ENCODE measurements at regions not wholly inside any gene's neighbourhood (a gene's known extent, or its start where the extent isn't known, plus 50 kb on each side); places are given as distances from the start of the nearest gene placed in this dataset.

DNA sequence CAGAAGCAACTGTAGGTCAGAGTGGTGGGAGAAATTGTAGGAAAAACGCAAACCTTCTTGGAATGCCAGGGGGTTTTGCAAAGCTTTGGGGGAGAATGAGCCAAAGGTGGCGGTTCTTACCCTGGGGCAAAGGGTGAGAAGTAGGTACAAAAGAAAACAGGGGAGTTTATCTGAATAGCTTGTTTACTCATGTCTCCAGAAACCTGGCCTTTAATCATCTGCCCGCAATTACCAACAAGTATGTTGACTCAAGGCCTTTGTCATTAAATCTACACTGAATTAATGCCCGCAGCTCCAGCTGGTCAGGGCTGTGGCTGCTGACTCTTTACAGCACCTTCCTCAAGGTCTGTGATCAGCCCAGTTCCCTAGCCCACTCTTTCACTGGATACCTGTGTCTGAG lies 320.1 kb downstream of the CBLN1 start:
- Histone ChIP-seq H3K4me1 (no peaks in the 10 kb centered on the region), H3K27me3 (no peaks in the 10 kb centered on the region), H3K36me3 (no peaks in the 10 kb centered on the region), H3K9me3 (no peaks in the 10 kb centered on the region), H3K27ac (replicated peaks in 1 of 4) (no peak overlapping the region), H3K4me3 (no peak overlapping the region)
- intact Hi-C loops (cut with DNase I), result no loop called here
- WGBS, result 93% methylated on average over 4 of the region's 4 CpGs
- TF ChIP-seq, protein P1, sequence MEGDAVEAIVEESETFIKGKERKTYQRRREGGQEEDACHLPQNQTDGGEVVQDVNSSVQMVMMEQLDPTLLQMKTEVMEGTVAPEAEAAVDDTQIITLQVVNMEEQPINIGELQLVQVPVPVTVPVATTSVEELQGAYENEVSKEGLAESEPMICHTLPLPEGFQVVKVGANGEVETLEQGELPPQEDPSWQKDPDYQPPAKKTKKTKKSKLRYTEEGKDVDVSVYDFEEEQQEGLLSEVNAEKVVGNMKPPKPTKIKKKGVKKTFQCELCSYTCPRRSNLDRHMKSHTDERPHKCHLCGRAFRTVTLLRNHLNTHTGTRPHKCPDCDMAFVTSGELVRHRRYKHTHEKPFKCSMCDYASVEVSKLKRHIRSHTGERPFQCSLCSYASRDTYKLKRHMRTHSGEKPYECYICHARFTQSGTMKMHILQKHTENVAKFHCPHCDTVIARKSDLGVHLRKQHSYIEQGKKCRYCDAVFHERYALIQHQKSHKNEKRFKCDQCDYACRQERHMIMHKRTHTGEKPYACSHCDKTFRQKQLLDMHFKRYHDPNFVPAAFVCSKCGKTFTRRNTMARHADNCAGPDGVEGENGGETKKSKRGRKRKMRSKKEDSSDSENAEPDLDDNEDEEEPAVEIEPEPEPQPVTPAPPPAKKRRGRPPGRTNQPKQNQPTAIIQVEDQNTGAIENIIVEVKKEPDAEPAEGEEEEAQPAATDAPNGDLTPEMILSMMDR (IDR thresholded peaks at IDR 0.05), result no peak
- TF ChIP-seq EP300 (IDR thresholded peaks at IDR 0.05) (no peak), POLR2A (IDR thresholded peaks at IDR 0.05; ENCODE audit: low read depth) (no peak), POLR2AphosphoS5 (IDR thresholded peaks at IDR 0.05) (no peak)
- no peak for DNase-seq (ENCODE audit: extremely low spot score)

DNA sequence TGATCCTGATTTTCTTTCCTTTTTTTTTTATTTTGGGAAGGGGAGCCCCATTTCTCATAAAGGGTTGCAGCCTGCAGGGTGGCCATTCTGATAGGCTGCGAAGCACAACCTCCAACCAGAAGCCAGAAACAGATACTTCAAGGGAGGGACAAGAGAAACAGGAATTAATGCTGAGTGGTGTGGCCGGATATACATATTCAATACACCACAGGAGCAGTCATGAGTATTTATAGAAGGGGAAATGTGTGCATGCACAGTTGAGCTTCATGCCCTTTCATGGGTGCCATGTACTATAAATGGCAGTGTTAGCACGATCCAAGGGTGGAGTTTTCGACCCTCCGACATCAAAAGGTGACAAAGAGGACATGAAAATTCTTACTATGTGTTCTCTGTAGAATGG lies 320.8 kb downstream of the CBLN1 start:
- intact Hi-C loops (cut with DNase I), result no loop called here
- no peak overlapping the region for H3K27ac ChIP-seq (replicated peaks in 1 of 4)
- no peaks in the 10 kb centered on the region for H3K9me3 ChIP-seq
- 79% methylated on average over 5 of the region's 5 CpGs for WGBS
- H3K4me1 ChIP-seq, result no peaks in the 10 kb centered on the region
- no peak overlapping the region for H3K4me3 ChIP-seq
- no peak for DNase-seq (ENCODE audit: extremely low spot score)
- no peaks in the 10 kb centered on the region for H3K36me3 ChIP-seq
- no peaks in the 10 kb centered on the region for H3K27me3 ChIP-seq
- TF ChIP-seq POLR2AphosphoS5 (IDR thresholded peaks at IDR 0.05) (no peak), EP300 (IDR thresholded peaks at IDR 0.05) (no peak), POLR2A (IDR thresholded peaks at IDR 0.05; ENCODE audit: low read depth) (no peak)
- TF ChIP-seq, protein P1 (IDR thresholded peaks at IDR 0.05), result no peak

DNA sequence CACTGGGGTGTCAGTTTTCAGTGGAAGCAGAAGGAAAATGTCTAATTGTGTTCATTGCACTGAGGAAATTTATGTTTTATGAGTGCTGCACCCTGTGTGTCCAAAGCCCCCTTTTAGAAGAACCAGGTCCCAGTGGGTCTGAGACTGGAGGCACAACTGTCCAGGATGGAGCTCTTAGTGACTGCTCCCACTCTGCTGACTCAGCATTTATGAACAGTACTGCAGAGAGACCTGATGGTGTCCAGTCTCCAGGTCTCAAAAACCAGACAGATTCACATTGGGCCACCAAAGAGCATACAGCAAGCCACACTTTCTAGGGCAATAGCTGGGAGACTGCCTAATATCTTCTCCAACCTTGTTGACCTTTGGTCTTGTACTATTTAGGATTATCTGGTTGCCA lies 321.9 kb downstream of the CBLN1 start:
- H3K4me1 ChIP-seq, result no peaks in the 10 kb centered on the region
- TF ChIP-seq POLR2AphosphoS5 (IDR thresholded peaks at IDR 0.05) (no peak), POLR2A (IDR thresholded peaks at IDR 0.05; ENCODE audit: low read depth) (no peak)
- TF ChIP-seq, protein P1 (IDR thresholded peaks at IDR 0.05), result no peak
- H3K27ac ChIP-seq (replicated peaks in 1 of 4), result no peak overlapping the region
- H3K36me3 ChIP-seq, result no peaks in the 10 kb centered on the region
- H3K27me3 ChIP-seq, result peaks cover 0 to 2% (median 0%) of the 10 kb centered on the region in 4 donors
- H3K9me3 ChIP-seq, result no peaks in the 10 kb centered on the region
- intact Hi-C loops (cut with DNase I), result no loop called here
- DNase-seq (ENCODE audit: extremely low spot score), result no peak
- H3K4me3 ChIP-seq, result no peak overlapping the region

DNA sequence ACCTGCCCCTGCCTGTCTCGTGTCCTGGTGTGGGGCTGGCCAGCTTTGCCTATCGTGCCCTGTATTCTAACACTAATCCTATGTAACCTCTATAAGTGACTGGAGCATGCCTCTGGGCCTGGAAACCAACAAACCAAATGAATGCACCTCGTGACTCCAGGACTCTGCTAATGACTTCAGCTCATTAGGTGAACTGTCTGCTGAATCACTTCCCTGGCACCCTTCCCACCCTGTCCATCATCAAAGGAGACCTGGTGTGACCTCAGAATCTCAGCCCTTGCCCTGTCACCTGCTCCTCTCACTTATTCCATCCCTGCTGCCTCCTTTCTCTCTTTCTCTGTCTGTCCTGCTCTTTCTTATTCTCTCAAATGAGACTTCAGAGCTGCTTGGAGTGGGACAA lies 322.4 kb downstream of the CBLN1 start:
- 76% methylated on average over 3 of the region's 3 CpGs for WGBS
- TF ChIP-seq EP300 (IDR thresholded peaks at IDR 0.05) (no peak), POLR2AphosphoS5 (IDR thresholded peaks at IDR 0.05) (no peak), POLR2A (IDR thresholded peaks at IDR 0.05; ENCODE audit: low read depth) (no peak)
- TF ChIP-seq, protein P1 (IDR thresholded peaks at IDR 0.05), result no peak
- H3K36me3 ChIP-seq, result no peaks in the 10 kb centered on the region
- no peak for DNase-seq (ENCODE audit: extremely low spot score)
- intact Hi-C loops (cut with DNase I), result no loop called here
- peaks cover 0 to 3% (median 0%) of the 10 kb centered on the region in 4 donors for H3K27me3 ChIP-seq
- no peaks in the 10 kb centered on the region for H3K9me3 ChIP-seq
- H3K4me3 ChIP-seq, result no peak overlapping the region
- no peaks in the 10 kb centered on the region for H3K4me1 ChIP-seq
- no peak overlapping the region for H3K27ac ChIP-seq (replicated peaks in 1 of 4)

DNA sequence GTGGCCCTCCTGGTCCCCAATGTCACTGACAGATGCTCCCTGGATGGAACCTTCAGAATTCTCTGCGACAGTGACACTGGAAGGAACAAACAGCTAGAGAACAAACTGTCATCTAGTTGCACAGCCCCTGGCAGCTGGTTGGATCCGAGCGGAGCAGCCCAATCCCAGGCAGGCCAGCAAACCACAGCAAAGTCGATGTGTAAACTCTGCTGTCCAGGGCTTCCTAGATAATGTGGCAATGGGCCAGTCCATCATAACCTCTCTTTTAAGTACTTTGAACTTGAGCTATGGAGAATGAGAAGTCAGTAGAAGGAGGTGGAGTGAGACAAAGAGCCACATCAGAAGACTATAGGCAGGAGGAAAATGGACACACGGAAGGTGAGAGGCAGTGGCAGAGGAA lies 323.0 kb downstream of the CBLN1 start:
- Histone ChIP-seq H3K4me1 (no peaks in the 10 kb centered on the region), H3K4me3 (no peak overlapping the region), H3K36me3 (no peaks in the 10 kb centered on the region), H3K9me3 (no peaks in the 10 kb centered on the region), H3K27me3 (peaks cover 0 to 3% (median 0%) of the 10 kb centered on the region in 4 donors), H3K27ac (replicated peaks in 1 of 4) (no peak overlapping the region)
- TF ChIP-seq POLR2A (IDR thresholded peaks at IDR 0.05; ENCODE audit: low read depth), result no peak
- WGBS, result 75% methylated on average over 5 of the region's 5 CpGs
- DNase-seq (ENCODE audit: extremely low spot score), result no peak
- intact Hi-C loops (cut with DNase I), result no loop called here
